ENCODE measurements at regions not wholly inside any gene's neighbourhood (a gene's known extent, or its start where the extent isn't known, plus 50 kb on each side); places are given as distances from the start of the nearest gene placed in this dataset.
"Not testable (repeated sequence)": the region's sequence is repeated elsewhere in the genome, so short reads cannot be mapped to it uniquely, and the experiment has no call there.

GRCh38 chr21:41611966-41612606 lies 104.1 kb upstream of the TMPRSS2 start:
- DNase-seq, result no peak

DNA sequence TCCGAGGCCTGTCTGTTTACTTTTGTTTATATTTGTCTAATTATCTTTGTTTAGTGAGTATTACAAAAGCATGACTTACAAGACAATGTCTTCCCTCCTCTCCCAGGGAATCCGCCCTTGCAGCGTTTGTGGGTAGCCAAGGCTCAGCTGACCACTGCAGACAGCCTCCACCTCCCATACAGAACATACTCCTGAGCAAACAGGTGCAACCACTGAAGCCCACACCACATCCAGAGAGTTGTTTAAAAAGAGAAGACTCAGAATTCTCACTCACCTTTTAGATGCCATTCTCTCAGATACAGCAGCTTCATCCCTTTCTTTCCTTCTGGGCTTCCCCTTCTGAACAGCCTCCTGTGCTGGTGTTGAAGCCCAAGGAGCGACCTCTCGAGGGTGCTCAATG lies 103.5 kb upstream of the TMPRSS2 start:
- DNase-seq, result no peak

GRCh38 chr21:41610840-41611115 lies 102.8 kb upstream of the TMPRSS2 start:
- not testable (repeated sequence) for DNase-seq

- DNase-seq, result no peak
Measured at GRCh38 chr21:41610042-41610839, 102.3 kb upstream of the TMPRSS2 start.

DNA sequence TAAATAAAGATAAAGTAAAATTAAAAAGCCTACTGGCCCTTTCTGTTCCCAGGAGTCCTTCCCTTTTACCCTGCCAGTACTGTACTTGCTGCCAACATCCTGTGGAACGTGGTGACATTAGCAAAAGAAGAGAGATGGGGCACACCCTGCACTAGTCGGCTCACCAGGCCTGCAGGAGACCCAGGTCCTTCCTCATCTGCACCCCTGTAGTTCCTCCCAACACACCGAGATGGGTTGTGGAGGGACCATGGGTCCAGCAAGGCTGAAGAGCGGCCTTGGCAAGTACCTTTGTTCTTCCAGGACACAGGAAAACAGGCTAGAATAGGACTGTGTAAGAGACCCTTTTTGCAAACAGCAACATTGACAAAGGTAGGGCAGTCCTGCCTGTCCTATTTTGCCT lies 98.7 kb upstream of the TMPRSS2 start:
- DNase-seq, result no peak

DNA sequence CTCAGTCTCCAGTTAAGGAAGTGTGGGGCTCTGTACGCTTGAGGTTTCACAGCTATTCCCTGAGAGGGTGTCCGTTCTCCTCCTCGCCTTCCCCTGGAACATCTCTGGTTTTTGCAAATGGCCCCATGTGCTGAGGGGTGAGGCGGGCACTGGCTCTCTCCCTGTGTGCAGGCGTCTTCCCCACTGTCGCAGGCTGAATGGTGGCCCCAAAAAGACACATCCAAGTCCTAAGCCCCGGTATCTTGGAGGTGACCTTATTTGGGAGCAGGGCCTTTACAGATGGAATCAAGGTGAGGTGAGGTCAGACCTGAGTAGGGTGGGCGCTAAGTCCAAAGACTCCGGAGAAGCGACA lies 98.0 kb upstream of the TMPRSS2 start:
- no peak for DNase-seq

DNA sequence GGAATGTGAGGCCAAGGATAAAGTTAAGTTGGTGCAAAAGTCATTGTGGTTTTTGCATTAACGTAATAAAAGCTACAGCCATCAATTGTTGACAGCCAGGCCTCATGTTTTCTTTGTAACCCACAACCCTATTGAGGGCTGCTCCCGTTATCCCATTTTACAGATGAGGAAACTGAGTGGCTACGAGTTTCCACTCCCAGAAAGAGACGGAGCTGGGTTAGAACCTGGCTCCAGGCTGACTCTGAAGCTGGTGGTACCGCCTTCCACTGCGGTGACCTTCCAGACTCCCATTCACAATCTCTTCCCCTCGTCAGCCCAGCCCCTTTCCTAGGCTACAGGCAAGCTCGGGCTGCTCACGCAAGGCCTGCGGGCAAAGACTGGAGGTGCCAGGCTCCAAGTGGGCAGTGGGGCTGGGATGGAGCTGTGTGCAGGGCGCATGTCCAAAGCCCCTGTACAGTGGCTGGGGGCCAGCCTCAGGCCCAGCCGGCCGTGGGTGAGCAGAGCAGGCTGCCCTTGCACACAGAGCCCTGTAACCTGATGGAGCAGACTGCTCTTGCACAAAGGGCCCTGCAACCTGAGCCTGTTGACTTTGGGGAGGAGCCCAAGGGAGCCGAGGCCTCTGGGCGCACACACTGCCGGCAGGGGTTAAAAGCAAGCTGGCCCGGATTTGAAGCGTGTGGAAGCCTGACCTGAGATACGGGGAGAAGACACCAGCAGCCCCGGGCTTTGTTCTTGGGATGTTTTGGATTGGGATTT lies 97.4 kb upstream of the TMPRSS2 start:
- DNase-seq, result no peak

DNA sequence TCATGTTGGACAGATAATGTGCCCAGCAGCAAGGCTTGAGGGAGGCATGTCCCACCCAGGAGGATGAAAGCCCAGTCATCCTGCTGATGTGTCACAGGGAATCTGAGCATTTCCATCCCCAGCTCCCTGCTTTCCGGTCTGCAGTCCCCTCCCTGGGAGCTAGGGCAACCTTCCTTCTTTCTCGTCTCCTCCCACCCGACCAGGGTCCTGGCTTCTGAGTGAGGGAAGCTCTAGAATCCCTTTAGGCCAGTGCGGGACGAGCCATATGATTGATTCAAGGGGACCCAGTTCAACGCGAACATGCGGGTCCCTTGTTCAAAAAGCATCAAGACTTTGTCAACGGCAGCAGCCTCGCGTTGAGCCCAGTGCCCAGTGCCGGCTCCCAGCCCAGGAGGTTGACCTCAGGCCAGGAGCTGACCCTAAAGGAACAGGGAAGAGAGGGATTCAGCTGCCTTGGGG lies 96.7 kb upstream of the TMPRSS2 start:
- DNase-seq, result no peak

DNA sequence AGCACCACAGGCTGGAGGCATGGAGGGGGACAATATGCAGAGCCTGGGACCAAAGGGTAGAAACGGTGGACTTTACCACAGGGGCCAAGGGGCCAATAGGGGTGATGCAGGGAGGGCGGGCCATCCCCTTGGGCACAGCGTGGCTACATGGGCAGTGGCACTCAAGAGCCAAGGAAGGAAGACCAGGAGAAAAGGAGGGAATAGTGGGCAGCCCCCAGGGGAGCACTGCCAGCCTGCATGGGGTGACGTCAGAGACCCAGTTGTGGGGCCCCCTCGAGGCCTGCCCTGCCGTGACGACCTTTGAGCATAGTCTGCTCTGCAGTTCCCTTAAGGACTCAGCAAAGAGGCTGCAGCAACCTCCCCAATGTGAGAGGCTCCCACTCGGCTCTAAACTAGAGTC lies 95.5 kb upstream of the TMPRSS2 start:
- no peak for DNase-seq

DNA sequence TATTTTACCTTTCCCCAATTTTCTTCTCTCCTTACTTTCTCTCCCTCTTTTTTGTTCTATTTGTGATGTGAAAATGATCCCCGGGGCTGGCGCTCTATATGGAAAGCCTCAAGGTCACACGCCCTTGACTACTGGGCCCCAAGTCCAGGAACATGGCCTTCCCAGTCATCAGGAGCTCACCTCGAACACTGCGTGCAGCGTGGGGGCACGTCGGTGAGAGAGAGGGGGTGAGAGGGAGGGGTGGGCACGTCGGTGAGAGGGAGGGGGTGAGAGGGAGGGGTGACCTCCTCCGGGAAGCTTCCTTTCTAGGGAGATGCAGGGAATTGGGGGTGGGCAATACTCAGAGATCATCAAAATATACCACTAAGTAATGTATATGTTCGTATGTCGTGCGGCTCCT lies 94.6 kb upstream of the TMPRSS2 start:
- DNase-seq, result no peak

DNA sequence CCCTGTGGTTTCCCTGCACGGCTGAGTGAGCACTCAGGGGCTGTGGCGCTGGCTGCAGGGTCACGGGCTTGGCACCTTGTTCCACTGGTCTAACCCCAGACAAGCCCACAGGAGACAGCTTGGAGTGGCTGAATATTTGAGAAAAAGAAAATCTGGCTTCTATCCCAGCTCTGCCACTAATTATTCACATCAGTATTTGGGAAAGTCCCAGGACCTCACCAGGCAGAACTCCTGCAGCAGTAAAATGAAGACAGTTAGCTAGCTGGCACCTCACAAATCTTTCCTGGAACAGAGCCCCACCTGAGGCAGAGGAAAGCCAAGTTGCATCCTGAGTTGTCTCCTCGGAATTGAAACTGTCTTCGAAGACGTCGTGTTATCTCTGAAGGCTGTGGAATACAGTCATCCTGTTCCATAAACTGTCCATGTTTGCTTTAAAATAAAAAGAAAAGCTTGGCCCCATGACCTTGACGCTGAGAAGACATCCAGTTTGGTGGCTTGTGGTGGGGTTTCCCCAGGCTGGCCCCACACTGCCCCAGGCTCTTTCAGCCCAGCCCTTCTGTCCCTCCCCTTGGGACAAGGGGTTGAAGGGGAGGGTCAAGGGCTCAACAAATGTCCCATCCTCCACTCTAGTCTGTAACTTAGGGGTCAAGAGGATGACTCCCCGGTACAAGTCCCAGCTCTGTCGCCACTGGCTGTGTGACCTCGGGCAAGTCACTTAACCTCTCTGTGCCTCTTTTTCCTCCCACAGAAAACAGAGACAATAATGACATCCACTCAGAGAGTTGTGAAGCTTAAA lies 93.8 kb upstream of the TMPRSS2 start:
- no peak for DNase-seq

GRCh38 chr21:41600961-41601572 lies 93.1 kb upstream of the TMPRSS2 start:
- DNase-seq, result no peak

DNA sequence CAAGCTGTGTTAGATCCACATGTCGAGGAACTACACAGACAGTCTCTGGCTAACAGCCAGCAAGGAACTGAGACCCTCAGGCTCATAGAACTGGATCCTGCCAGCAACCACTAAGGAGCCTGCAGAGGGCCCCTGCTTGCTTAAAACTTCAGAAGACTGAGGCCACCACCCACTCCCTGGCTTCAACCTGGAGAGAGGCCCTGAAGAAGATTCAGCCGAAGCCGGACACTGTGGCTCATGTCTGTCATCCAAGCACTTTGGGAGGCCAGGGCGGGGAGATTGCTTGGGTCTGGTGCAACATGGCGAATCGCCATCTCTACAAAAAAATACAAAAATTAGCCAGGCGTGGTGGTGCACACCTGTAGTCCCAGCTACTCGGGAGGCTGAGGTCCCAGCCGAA lies 92.6 kb upstream of the TMPRSS2 start:
- DNase-seq, result no peak

GRCh38 chr21:41600116-41600515 lies 92.2 kb upstream of the TMPRSS2 start:
- DNase-seq, result no peak

- no peak for DNase-seq
Measured at GRCh38 chr21:41598561-41599431, 90.8 kb upstream of the TMPRSS2 start.

GRCh38 chr21:41597811-41598231 lies 89.9 kb upstream of the TMPRSS2 start:
- DNase-seq, result no peak

GRCh38 chr21:41597227-41597626 lies 89.3 kb upstream of the TMPRSS2 start:
- DNase-seq, result no peak

DNA sequence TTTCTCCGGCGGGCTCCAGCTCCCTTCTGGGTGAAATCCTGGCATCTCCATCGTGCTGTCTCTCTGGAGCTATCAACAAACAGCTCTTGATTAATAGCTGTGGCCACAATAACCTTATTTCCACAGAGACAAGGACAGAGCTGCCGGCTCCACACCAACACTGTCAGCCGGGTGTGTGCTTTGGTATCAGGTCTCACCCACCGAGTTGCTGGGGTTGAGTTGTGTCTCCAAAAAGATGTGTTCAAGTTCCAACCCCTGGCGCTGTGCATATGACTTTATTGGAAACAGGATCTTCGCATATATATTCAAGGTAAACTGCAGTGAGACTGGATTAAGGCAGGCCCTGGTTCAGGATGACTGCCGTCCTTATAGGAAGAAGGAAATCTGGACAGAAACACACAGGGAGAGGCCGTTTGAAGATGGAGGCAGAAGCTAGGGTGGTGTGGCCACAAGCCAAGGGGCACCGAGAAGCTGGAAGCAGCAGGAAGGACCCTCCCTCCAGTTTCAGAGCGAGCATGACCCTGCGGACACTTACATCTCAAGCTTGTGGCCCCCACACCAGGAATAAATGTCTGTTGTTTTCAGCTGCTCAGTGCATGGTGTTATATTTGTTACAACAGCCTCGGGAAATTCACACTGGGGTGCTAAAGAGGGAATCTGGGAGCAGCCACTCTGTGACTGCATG lies 88.4 kb upstream of the TMPRSS2 start:
- DNase-seq, result no peak

- no peak for DNase-seq
Measured at GRCh38 chr21:41594268-41594667, 86.3 kb upstream of the TMPRSS2 start.

DNA sequence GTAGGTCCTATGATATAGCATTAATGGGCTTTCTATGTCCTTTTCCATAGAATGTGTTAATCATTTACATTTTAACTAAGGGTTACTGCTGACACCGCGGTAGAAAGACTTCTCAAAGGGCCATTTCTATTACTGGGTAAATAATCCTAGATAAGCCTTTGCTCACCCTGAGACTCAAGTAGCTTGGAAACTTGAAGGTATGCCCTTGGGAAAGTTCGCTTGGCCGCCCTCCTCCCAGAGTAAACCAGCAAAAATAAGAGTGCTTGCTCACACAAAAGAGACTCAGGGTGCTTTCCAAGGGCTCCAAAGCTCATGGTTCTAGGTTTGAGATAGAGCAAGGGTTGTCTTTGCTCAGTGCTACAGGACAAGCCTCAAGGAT lies 85.8 kb upstream of the TMPRSS2 start:
- DNase-seq, result no peak

All from renal pelvis (tissue), 1 donor.